Breast epithelium (tissue), 4 donors: ENCODE measurements at regions not wholly inside any gene's neighbourhood (a gene's known extent, or its start where the extent isn't known, plus 50 kb on each side); places are given as distances from the start of the nearest gene placed in this dataset.
"Not testable (repeated sequence)": the region's sequence is repeated elsewhere in the genome, so short reads cannot be mapped to it uniquely, and the experiment has no call there.

Experiments used
- DNase-seq, 2 donors: peaks; one replicate each; pipeline ENCODE4 v3.0.0-alpha.2; 2019; ENCODE audit warnings: low spot score in 2 of 2
- H3K27ac ChIP-seq, 2 donors: fragments of 200-600 bp; sonication (generic) in 1 of 2; one replicate each; pipeline ENCODE4 v1.5.1; 2016 to 2019; ENCODE audit warnings: mild to moderate bottlenecking in 1 of 2
- H3K27me3 ChIP-seq, 2 donors: fragments of 200-600 bp; sonication (generic) in 1 of 2; one replicate each; pipeline versions ENCODE4 v1.5.1 to v1.6.0; 2017 to 2019; ENCODE audit warnings: control low read depth in 1 of 2, mild to moderate bottlenecking in 1 of 2
- H3K36me3 ChIP-seq: fragments of 200-600 bp; one replicate; pipeline ENCODE4 v1.5.1; 2019
- H3K4me1 ChIP-seq, 2 donors: fragments of 200-600 bp; sonication (generic); one replicate each; pipeline ENCODE4 v1.5.1; 2016 to 2019; ENCODE audit warnings: control low read depth in 1 of 2
- H3K4me3 ChIP-seq, 3 donors: fragments of 200-600 bp; sonication (generic); 1 replicate in 2 of 3; 2 replicates in 1 of 3; pipeline ENCODE4 v1.5.1; 2016 to 2019; ENCODE audit warnings: mild to moderate bottlenecking in 3 of 3, moderate library complexity in 2 of 3
- H3K9me3 ChIP-seq, 2 donors: fragments of 200-600 bp; sonication (generic) in 1 of 2; one replicate each; pipeline ENCODE4 v1.5.1; 2016 to 2019; ENCODE audit warnings: control low read depth in 1 of 2
- POLR2A ChIP-seq: fragments of 450-650 bp; IDR thresholded peaks from one replicate; pipeline ENCODE4 v1.6.1; 2016; ENCODE audit warnings: antibody characterized with exemption, mild to moderate bottlenecking, moderate library complexity
- POLR2AphosphoS5 ChIP-seq, 3 donors: sonication (generic); formaldehyde crosslinking; IDR thresholded peaks; one replicate each; pipeline ENCODE4 v1.6.1; 2017; ENCODE audit warnings: antibody characterized with exemption in 3 of 3
- intact Hi-C: fragments of 100-400 bp; cut with DNase I; formaldehyde crosslinking; loops from one replicate; pipeline ENCODE4 v1.15.1; 2023; ENCODE audit warnings: low total_unique reads
- TF ChIP-seq, protein P1 (sequence below), 3 donors: fragments of 450-650 bp; IDR thresholded peaks; one replicate each; pipeline ENCODE4 v1.5.1; 2016 to 2017; ENCODE audit warnings: antibody characterized with exemption in 3 of 3, mild to moderate bottlenecking in 3 of 3, moderate library complexity in 3 of 3

DNA sequence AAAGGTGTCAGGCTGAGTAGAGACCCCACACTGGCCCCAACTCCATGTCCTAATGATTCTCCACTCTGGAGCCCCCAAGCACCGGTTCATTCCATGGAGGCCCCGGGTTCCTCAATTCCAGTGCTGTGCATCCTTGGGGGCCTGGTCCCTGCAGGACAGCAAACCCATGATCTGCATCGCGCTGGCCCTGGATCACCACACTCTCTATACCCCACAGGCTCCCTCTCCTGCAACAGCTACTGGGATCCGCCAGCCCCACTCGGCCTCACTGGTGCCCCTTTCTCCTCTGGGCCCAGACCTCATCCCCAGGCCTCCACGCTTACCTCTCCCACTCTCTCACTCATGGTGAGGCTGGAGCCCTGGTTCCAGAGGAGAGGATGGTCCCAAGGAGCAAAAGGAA, 68.6 kb upstream of the TUBA3E start:
- H3K9me3 ChIP-seq, H3K27ac ChIP-seq, H3K27me3 ChIP-seq, H3K36me3 ChIP-seq, intact Hi-C loops, H3K4me3 ChIP-seq, H3K4me1 ChIP-seq, DNase-seq: not testable (repeated sequence)

DNA sequence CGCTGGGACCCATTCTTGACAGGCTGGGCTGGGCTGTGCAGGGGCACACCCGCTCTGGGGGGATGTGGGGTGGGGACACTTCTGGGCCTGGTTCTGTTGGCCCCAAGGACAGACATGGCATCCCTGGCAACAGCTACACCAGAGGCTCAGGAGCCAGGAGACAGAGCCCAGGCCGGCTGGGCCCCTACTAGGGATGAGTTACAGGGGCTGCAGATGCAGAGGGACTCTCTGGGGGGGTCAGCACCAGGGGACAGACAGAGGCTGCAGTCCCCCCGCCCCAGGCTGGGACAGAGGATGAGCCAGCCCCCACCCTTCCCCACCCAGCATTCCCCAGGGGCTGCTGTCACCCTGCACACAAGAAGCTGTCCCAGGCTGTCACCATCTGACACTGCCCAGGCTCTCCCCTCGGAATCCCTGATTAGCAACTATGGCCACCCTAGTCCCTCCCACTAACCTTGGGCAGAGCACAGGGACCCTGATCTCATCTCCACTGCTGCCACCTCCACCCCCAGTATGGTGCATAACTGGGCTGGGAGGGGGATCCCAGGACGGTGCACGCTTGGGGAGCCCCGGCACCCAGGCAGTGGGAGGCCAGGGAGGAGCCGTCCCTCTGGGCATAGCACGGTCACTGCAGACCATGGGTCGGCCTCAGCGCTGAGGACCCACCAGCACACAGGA, 67.5 kb upstream of the TUBA3E start:
- H3K4me3 ChIP-seq, DNase-seq, H3K9me3 ChIP-seq, H3K27ac ChIP-seq, H3K36me3 ChIP-seq, H3K27me3 ChIP-seq, H3K4me1 ChIP-seq, intact Hi-C loops: not testable (repeated sequence)

GRCh38 chr2:130264901-130265320, 66.7 kb upstream of the TUBA3E start:
- H3K36me3 ChIP-seq, H3K4me1 ChIP-seq, H3K27ac ChIP-seq, H3K4me3 ChIP-seq, DNase-seq, H3K27me3 ChIP-seq, intact Hi-C loops, H3K9me3 ChIP-seq: not testable (repeated sequence)

DNA sequence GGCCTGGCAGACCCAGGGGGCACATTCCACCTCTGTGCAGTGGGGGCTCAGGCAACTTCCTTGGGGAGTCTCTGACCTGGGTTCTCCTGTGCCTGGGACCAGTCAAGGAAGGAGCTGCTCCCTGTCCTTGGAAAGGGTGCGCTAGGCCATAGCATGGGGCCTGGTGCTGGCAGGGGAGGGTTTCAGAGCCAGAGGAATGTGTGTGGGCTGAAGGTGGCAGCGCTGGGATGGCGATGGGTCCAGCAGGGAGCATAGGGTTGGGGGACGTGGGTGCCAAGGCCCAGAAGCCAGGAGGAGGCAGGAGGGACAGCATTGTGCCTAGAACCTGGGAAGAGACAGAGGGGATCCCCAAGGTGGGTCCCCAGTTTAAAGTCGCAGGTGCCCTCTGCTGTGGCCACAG, 66.3 kb upstream of the TUBA3E start:
- no peak overlapping the region for H3K27ac ChIP-seq
- H3K4me3 ChIP-seq: no peak overlapping the region
- TF ChIP-seq, protein P1, sequence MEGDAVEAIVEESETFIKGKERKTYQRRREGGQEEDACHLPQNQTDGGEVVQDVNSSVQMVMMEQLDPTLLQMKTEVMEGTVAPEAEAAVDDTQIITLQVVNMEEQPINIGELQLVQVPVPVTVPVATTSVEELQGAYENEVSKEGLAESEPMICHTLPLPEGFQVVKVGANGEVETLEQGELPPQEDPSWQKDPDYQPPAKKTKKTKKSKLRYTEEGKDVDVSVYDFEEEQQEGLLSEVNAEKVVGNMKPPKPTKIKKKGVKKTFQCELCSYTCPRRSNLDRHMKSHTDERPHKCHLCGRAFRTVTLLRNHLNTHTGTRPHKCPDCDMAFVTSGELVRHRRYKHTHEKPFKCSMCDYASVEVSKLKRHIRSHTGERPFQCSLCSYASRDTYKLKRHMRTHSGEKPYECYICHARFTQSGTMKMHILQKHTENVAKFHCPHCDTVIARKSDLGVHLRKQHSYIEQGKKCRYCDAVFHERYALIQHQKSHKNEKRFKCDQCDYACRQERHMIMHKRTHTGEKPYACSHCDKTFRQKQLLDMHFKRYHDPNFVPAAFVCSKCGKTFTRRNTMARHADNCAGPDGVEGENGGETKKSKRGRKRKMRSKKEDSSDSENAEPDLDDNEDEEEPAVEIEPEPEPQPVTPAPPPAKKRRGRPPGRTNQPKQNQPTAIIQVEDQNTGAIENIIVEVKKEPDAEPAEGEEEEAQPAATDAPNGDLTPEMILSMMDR (IDR thresholded peaks at IDR 0.05): no peak
- TF ChIP-seq POLR2A (no peak), POLR2AphosphoS5 (IDR thresholded peaks at IDR 0.05) (no peak)
- H3K36me3 ChIP-seq: no peaks in the 10 kb centered on the region
- no peak for DNase-seq
- H3K4me1 ChIP-seq: no peaks in the 10 kb centered on the region
- H3K27me3 ChIP-seq: peaks cover 0 to 3% of the 10 kb centered on the region in 2 donors
- intact Hi-C loops: no loop called here
- H3K9me3 ChIP-seq: no peaks in the 10 kb centered on the region

DNA sequence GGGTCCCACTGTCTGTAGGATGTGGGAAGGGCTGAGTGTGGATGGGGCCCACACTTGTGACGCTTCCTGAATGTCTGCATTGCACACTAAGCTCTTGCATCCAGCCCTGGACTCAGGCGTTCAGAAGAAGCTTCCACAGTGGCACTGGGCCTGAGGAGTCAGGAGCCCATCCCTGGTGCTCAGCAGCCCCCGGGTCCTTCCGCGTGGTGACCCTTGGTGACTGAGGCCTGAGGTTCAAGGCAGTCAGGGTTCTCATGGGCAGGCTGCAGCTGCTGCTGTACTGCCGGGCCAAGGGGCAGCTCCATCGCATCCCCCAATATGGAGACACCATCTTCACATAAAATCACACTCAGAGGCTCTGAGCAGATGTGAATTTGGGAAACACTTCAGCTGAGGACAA, 65.8 kb upstream of the TUBA3E start:
- no peak for DNase-seq
- intact Hi-C loops: no loop called here
- H3K27me3 ChIP-seq: peaks cover 0 to 3% of the 10 kb centered on the region in 2 donors
- H3K4me3 ChIP-seq: no peak overlapping the region
- TF ChIP-seq POLR2A: no peak
- TF ChIP-seq, protein P1 (IDR thresholded peaks at IDR 0.05): no peak
- no peak for TF ChIP-seq POLR2AphosphoS5 (IDR thresholded peaks at IDR 0.05)
- H3K36me3 ChIP-seq: no peaks in the 10 kb centered on the region
- H3K4me1 ChIP-seq: no peaks in the 10 kb centered on the region
- H3K9me3 ChIP-seq: no peaks in the 10 kb centered on the region
- no peak overlapping the region for H3K27ac ChIP-seq

- H3K4me1 ChIP-seq: no peaks in the 10 kb centered on the region
- intact Hi-C loops: no loop called here
- no peaks in the 10 kb centered on the region for H3K9me3 ChIP-seq
- no peak for DNase-seq
- no peaks in the 10 kb centered on the region for H3K36me3 ChIP-seq
- H3K4me3 ChIP-seq: no peak overlapping the region
- no peak overlapping the region for H3K27ac ChIP-seq
- peaks cover 0 to 3% of the 10 kb centered on the region in 2 donors for H3K27me3 ChIP-seq
- no peak for TF ChIP-seq POLR2A
These were observed 65.4 kb upstream of the TUBA3E start for GRCh38 chr2:130263606-130264005.

DNA sequence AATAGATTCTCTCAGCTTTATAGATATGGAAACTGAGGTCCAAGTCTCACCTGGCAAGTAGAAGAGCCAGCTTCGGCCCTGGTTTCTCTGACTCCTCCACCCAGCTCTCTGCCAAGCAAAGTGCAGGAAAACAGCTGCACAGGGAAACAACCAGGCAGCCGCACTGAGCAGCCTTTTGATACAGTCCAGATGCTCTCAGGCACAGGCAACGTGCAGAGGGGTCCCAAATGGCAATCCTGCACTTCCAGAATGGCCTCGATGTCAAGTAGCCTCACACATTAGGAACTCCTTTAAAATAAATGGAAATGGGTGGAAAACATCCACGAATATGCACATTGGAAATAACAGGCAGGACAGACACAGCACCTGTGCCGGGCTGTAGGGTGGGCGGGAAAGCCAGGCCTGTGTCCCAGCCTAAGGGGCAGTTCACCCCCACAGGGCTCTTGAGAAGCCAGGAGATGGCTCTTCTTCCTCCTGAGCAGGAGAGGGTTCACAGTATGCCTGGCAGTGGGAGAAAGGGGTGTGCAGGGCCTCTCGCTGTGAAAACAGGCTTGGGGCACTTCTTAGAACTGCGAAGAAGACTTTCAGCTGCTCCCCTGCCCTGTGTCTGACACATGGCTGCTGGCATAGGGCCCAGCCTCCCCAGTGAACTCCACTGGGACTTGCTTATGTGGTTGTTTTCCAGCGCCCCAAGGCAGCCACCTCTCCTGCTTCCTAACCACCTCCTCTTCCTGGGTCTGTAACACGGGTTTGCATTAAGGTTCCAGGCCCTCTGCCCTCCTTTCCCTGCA, 63.9 kb upstream of the TUBA3E start:
- H3K27ac ChIP-seq: no peak overlapping the region

More for the DNA sequence above, 63.9 kb upstream of the TUBA3E start:
- H3K27me3 ChIP-seq: peaks cover 0 to 3% of the 10 kb centered on the region in 2 donors
- H3K4me1 ChIP-seq: no peaks in the 10 kb centered on the region
- no peaks in the 10 kb centered on the region for H3K36me3 ChIP-seq
- TF ChIP-seq POLR2AphosphoS5 (IDR thresholded peaks at IDR 0.05): no peak
- no peak for TF ChIP-seq POLR2A
- TF ChIP-seq, protein P1 (IDR thresholded peaks at IDR 0.05): no peak
- no peak for DNase-seq
- no peaks in the 10 kb centered on the region for H3K9me3 ChIP-seq
- no peak overlapping the region for H3K4me3 ChIP-seq
- intact Hi-C loops: no loop called here
